NCI-H2196 treated with DMSO at 0.1 percent for 48 hours (cell line): ENCODE measurements at regions not wholly inside any gene's neighbourhood (a gene's known extent, or its start where the extent isn't known, plus 50 kb on each side); places are given as distances from the start of the nearest gene placed in this dataset.

ENCODE experiments used
- DNase-seq: peaks from one replicate; lab custom pipeline; 2025; ENCODE audit not compliant: unreplicated experiment; lab: John Stamatoyannopoulos, UW

DNA sequence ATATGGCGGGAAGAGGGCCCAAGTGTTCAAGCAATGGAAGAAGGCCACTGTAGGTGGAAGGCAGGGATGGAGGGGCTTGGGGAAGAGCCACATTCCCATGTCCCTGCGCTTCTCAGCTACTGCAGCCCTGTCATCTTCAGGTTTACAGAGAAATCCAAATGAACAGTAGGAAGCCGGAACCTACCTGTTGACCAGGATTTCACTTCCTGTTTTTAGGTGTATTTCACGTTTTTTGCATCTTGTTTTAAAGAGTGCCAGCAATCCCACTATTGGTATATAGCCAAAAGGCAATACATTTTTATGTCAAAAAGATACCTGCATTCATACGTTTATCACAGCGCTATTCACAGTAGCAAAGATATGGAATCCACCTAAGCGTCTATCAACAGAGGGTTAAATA lies 159.2 kb downstream of the SLC35B3 start:
- no peak for DNase-seq

- DNase-seq: no peak
Observed at GRCh38 chr6:8275667-8276066, 159.7 kb downstream of the SLC35B3 start.

DNA sequence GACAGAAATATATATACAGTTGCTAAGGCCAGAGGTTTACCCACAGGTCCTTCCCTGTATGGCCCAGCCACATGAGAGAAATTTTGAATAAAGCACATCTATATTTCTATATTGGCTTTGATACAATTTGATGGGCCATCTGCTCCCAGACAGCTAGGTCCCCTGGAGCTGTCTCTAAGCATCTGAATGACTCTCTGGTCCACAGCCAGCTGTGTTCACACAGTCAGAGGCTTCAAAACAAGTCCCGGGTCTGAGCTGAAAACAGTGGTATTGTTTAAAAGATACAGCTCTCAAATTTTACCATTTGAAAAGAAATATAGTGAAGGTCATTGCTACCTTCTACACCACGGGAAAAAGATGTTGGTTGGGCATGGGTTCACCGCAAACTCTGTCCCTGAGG lies 161.1 kb downstream of the SLC35B3 start:
- no peak for DNase-seq

GRCh38 chr6:8269872-8270454 lies 165.4 kb downstream of the SLC35B3 start:
- no peak for DNase-seq

DNA sequence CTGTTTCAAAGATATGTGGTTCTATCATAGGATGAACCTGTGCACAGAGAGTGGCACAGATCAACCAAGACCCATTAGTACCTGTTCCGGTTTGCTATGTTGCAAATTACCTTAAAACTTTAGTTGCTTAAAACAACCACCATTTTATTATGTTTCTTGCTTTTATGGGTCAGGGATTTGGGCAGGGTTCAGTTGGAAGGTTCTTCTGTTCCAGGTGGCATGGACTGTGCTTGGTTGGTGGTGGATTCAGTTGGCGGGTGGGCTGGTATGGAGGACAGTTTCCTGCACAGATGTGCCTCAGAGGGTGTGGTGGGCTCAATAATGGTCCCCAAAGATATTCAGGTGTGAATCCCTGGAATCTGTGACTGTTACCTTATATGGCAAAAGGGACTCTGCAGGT lies 166.3 kb downstream of the SLC35B3 start:
- no peak for DNase-seq

GRCh38 chr6:8268606-8269005 lies 166.3 kb upstream of the EEF1E1 start:
- DNase-seq: no peak

GRCh38 chr6:8268156-8268555 lies 165.8 kb upstream of the EEF1E1 start:
- DNase-seq: no peak

GRCh38 chr6:8260610-8261009 lies 158.3 kb upstream of the EEF1E1 start:
- no peak for DNase-seq

GRCh38 chr6:8246403-8246802 lies 144.1 kb upstream of the EEF1E1 start:
- no peak for DNase-seq

GRCh38 chr6:8245726-8246125 lies 143.4 kb upstream of the EEF1E1 start:
- DNase-seq: no peak

DNA sequence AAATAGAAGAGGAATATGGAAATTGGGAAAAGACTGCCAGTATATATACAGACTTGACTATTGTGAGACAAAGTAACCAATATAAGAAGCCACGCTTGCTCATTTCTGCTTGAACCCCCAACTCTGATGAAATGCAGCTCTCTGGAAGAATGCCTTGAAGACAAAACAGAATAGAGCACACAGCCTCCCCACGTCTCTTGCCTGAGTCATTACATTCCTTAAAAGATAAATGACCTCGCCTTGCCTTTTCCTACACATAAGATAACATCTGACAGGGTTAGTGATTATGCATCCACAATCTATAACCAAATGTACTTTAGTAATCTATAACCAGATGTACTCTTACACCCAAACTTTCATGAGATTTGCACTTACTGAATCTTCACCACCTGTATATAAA lies 141.1 kb upstream of the EEF1E1 start:
- DNase-seq: no peak

- DNase-seq: no peak
Observed at GRCh38 chr6:8242885-8243284, 140.5 kb upstream of the EEF1E1 start.

- DNase-seq: no peak
Observed at GRCh38 chr6:8240301-8240700, 138.0 kb upstream of the EEF1E1 start.

- no peak for DNase-seq
Observed at GRCh38 chr6:8238773-8239683, 136.7 kb upstream of the EEF1E1 start.

DNA sequence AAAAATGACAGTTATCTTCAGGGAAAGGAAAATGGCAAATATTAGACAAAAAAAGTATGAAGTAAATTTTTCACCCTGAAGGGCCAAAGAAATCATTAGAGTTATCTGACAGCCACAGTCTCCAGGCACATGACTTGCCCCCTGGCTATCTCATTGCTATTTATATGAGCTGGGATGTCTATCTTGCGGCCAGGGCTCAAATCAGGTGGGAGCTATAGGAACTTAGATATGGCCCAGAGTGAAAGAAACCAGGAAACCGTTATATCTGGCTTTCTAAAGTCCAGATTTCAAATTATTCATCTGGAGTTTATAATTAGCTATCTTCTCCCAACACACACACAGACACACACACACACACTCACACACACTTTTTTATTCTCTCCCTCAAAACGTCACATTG lies 135.3 kb upstream of the EEF1E1 start:
- DNase-seq: no peak

GRCh38 chr6:8236956-8237355 lies 134.6 kb upstream of the EEF1E1 start:
- DNase-seq: no peak

DNA sequence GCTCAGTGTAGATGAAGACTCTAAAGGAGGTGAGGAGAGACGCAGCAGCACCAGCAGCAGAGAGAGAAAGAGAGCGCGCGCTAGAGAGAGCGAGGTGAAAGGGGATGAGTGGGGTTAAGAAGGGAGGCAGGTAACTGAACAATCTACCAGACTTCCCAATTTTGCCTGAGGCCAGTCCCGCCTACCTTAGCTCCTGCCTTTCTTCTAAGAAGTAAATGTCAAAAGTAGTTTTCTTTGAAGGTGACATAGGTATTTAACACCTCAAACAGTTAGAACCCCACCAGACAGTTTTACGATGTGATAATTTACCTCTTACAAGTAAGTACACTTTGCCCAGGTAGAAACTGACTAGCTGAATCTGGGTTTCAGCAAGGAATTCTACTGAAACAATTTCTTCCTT lies 132.0 kb upstream of the EEF1E1 start:
- no peak for DNase-seq

DNA sequence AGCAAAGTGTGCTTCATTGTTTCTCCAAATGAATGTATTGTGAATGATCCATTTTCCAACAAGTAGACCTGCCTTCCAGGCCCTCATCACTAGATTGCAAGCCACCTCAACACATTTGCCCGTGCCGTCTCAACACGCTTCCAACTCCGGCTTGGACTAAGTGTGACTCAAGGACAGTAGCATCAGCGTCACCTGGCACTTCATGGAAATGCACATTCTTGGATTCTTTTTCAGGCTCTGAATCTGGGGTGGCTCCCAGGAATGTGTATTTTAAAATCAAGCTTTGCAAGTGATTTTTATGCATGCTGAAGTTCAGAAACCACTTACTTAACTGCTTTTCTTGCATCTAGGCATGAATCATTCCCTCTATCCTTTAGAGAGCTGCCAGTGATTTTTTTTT lies 129.6 kb upstream of the EEF1E1 start:
- DNase-seq: no peak

- DNase-seq: no peak
Observed at GRCh38 chr6:8229915-8230756, 127.8 kb upstream of the EEF1E1 start.

GRCh38 chr6:8225113-8225512 lies 122.8 kb upstream of the EEF1E1 start:
- DNase-seq: no peak

- no peak for DNase-seq
Observed at GRCh38 chr6:8223678-8224077, 121.3 kb upstream of the EEF1E1 start.
